HG03558 (cell line): ENCODE measurements at regions not wholly inside any gene's neighbourhood (a gene's known extent, or its start where the extent isn't known, plus 50 kb on each side); places are given as distances from the start of the nearest gene placed in this dataset.
"Not testable (repeated sequence)": the region's sequence is repeated elsewhere in the genome, so short reads cannot be mapped to it uniquely, and the experiment has no call there.

Experiments
- ATAC-seq: cut with Tn5 transposase; IDR thresholded peaks from one replicate; pipeline ENCODE4 v1.9.1; 2021; ENCODE audit warnings: moderate number of reproducible peaks; ENCODE audit not compliant: unreplicated experiment; ENCODE audit errors: extremely low read depth

DNA sequence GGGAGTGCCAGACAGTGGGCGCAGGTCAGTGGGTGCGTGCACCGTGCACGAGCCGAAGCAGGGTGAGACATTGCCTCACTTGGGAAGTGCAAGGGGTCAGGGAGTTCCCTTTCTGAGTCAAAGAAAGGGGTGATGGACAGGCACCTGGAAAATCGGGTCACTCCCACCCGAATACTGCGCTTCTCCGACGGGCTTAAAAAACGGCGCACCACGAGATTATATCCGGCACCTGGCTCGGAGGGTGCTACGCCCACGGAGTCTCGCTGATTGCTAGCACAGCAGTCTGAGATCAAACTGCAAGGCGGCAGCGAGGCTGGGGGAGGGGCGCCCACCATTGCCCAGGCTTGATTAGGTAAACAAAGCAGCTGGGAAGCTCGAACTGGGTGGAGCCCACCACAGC lies 58.6 kb upstream of the TSPAN2 start:
- not testable (repeated sequence) for ATAC-seq

DNA sequence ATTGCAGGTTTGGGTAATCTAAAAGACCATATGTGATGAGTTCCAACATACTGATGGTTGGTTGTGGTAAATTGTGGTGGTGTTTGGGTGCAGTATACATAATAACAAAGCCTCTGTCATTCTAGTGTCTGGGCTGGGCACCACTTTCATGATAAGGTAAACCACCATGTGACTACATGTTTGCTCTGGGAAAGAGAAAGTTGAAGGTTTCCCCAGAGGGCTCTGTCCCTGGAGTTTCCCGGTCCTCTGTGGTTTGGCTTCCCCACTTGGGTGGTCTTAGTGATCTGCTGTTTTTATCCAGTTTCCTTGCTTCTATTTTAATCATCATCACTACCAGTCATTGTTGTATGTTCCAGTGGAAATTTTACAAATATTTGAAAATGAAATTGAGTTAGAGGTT lies 55.9 kb upstream of the TSPAN2 start:
- no peak for ATAC-seq

DNA sequence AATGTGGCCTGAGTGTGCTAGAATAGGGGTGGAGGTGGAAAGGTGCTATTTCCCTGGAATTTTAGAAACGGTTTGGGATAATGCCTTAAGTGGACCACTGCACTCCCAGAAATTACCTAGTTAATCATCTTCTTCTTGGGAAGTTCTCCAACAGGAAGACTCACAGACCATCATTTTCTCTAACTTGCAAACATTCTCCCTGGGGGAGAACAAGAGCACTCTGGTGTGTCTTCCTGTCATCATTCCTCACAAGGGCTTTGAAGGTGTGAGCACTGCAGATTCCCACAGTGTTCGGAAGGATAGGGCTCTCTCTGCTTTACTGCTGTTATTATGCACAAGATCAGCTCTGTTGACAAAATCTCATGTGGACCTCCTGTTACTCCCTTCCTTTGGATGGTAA lies 54.9 kb upstream of the TSPAN2 start:
- ATAC-seq, result no peak

DNA sequence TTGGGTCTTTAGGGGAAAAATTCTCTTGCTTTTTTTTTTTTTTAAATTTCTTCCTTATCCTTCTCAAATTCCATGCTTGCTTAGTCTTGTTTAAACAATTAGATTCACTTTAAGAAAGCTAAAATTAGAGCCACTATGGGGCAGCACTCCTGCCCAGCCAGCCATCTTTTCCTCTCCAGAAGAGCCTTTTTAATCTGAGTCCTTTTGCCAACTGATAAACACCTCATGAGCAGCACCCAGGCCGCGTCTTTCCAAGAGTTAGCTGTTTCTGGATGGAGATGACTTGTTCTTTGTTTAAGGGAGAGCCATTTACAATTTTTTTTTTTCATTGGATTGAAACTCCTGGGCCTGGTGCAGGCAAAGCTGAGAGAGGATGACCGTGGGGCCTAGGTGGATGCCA lies 53.3 kb upstream of the TSPAN2 start:
- ATAC-seq, result no peak

DNA sequence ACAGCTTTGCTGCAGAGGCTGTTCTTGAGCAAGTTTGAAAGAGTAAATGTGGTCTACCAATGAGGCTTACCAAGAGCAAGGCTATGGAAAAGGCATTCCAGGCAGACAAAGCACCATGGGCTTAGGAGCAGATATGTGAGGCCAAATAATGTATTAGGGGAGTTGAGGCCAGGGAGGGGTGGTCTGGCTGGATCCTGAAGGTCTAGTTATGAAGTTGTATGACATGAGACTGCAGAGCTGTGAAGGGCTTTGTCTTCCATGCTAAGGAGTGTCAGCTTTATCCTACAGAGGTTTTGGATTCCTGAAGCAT lies 51.8 kb upstream of the TSPAN2 start:
- ATAC-seq, result no peak

DNA sequence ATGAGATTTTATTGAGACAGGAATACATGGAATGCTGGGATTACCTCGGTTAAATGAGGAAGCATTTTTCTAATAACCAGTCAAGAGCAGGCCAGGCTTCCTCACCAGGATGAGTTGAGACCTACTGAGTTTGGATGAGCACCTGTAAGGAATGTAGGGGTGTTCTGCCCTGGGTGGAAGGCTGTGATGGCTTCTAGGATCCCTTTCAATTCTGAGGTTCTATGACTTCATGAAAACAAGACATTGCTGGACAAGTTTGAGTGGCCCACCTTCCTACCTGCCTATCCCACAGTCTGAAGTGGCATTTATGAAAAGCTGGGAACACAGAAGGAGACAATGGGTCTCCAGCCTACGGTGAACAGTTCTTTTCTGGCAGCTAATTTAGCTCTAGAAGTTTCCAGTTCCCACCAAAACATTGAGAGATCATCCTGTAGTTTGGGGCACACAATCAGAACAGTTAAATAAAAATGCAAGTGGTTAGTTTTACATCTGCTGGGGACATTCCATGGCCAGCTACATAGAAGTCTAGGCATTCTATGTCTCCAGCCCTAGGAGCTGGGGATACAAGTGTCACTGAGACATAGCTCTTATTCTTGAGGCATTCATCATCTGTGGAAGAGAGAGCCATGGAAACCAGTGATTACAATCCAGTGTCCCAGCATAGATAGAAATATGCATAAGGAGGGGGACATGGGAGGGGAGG lies 51.3 kb upstream of the TSPAN2 start:
- no peak for ATAC-seq

DNA sequence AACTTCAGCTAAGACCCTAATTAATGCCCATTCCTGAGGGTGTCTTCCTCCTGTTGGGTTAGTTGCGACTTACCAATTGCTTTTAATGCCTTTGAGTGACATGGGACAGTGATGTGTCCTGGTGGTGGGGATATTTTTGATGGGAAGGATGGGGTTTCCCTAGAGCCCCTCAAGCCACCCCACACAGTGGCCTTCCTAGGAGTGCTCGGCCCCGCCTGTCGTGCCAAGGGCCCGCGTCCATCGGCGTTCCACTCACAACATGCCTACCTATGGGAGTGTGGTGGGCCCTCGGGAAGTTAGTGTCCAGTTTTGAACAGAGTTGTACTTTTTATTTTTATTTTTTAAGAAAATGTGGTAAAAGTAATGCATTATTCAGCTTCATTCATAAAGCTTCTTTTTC lies 50.1 kb upstream of the TSPAN2 start:
- ATAC-seq, result no peak
